ENCODE measurements at regions not wholly inside any gene's neighbourhood (a gene's known extent, or its start where the extent isn't known, plus 50 kb on each side); places are given as distances from the start of the nearest gene placed in this dataset.

GRCh38 chr5:162240734-162241133 lies 173.2 kb downstream of the GABRG2 start:
- no peak for TF ChIP-seq CTCF (IDR thresholded peaks at IDR 0.05; ENCODE audit: extremely low read depth, missing control alignments)
- no peak for DNase-seq (ENCODE audit: low spot score)

- TF ChIP-seq CTCF (IDR thresholded peaks at IDR 0.05; ENCODE audit: extremely low read depth, missing control alignments): no peak
These were observed 174.8 kb downstream of the GABRG2 start for GRCh38 chr5:162242416-162242815.

GRCh38 chr5:162243651-162244050 lies 176.1 kb downstream of the GABRG2 start:
- no peak for TF ChIP-seq CTCF (IDR thresholded peaks at IDR 0.05; ENCODE audit: extremely low read depth, missing control alignments)
- no peak for DNase-seq (ENCODE audit: low spot score)

More at GRCh38 chr5:162242416-162242815, 174.8 kb downstream of the GABRG2 start:
- no peak for DNase-seq (ENCODE audit: low spot score)

GRCh38 chr5:162248107-162248713 lies 180.6 kb downstream of the GABRG2 start:
- no peak for DNase-seq (ENCODE audit: low spot score)
- no peak for TF ChIP-seq CTCF (IDR thresholded peaks at IDR 0.05; ENCODE audit: extremely low read depth, missing control alignments)

GRCh38 chr5:162256711-162257110 lies 189.1 kb downstream of the GABRG2 start:
- no peak for TF ChIP-seq CTCF (IDR thresholded peaks at IDR 0.05; ENCODE audit: extremely low read depth, missing control alignments)
- no peak for DNase-seq (ENCODE audit: low spot score)

- no peak for TF ChIP-seq CTCF (IDR thresholded peaks at IDR 0.05; ENCODE audit: extremely low read depth, missing control alignments)
- DNase-seq (ENCODE audit: low spot score): no peak
These were observed 201.3 kb downstream of the GABRG2 start for GRCh38 chr5:162268694-162269481.

GRCh38 chr5:162272417-162272816 lies 204.8 kb downstream of the GABRG2 start:
- TF ChIP-seq CTCF (IDR thresholded peaks at IDR 0.05; ENCODE audit: extremely low read depth, missing control alignments): no peak
- DNase-seq (ENCODE audit: low spot score): no peak
